ENCODE measurements at regions not wholly inside any gene's neighbourhood (a gene's known extent, or its start where the extent isn't known, plus 50 kb on each side); places are given as distances from the start of the nearest gene placed in this dataset.

GRCh38 chr7:67976490-67976889, 979.9 kb downstream of the TYW1 start:
- intact Hi-C loops (cut with DNase I) = no loop called here
- Histone ChIP-seq H3K36me3 (no peaks in the 10 kb centered on the region), H3K4me1 (no peaks in the 10 kb centered on the region), H3K4me3 (no peak overlapping the region), H3K27ac (no peak overlapping the region), H3K9me3 (peaks cover 0 to 5% (median 0%) of the 10 kb centered on the region in 12 donors), H3K27me3 (no peaks in the 10 kb centered on the region)
- WGBS, 4 donors = 91 to 97% (median 95%) methylated on average over 3 of the region's 3 CpGs
- no peak for ATAC-seq
- DNase-seq = no peak
- TF ChIP-seq POLR2A (IDR thresholded peaks at IDR 0.05) (no peak), CTCF (IDR thresholded peaks at IDR 0.05) (no peak)

GRCh38 chr7:67983486-67983885, 986.9 kb downstream of the TYW1 start:
- H3K27me3 ChIP-seq = peaks cover 0 to 4% (median 0%) of the 10 kb centered on the region in 9 donors
- H3K36me3 ChIP-seq = no peaks in the 10 kb centered on the region
- no peaks in the 10 kb centered on the region for H3K4me1 ChIP-seq
- H3K27ac ChIP-seq = no peak overlapping the region
- intact Hi-C loops (cut with DNase I) = no loop called here
- TF ChIP-seq CTCF (IDR thresholded peaks at IDR 0.05) = no peak
- no peak for TF ChIP-seq POLR2A (IDR thresholded peaks at IDR 0.05)
- H3K4me3 ChIP-seq = no peak overlapping the region
- DNase-seq (no peak), ATAC-seq (no peak)
- 60 to 81% (median 74%) methylated on average over 1 of the region's 1 CpG for WGBS, 4 donors
- peaks cover 0 to 7% (median 0%) of the 10 kb centered on the region in 12 donors for H3K9me3 ChIP-seq

- intact Hi-C loops (cut with DNase I) = no loop called here
- WGBS, 4 donors = 66 to 70% (median 69%) methylated on average over 4 of the region's 4 CpGs
- ATAC-seq = no peak
These were observed 987.7 kb downstream of the TYW1 start for GRCh38 chr7:67984326-67984725.

GRCh38 chr7:67989142-67989541, 992.5 kb downstream of the TYW1 start:
- intact Hi-C loops (cut with DNase I) = no loop called here
- ATAC-seq = no peak
- Histone ChIP-seq H3K36me3 (no peaks in the 10 kb centered on the region), H3K4me3 (no peak overlapping the region), H3K27ac (no peak overlapping the region), H3K4me1 (no peaks in the 10 kb centered on the region), H3K27me3 (peaks cover 0 to 4% (median 0%) of the 10 kb centered on the region in 9 donors), H3K9me3 (no peaks in the 10 kb centered on the region)
- no peak for DNase-seq
- TF ChIP-seq CTCF (IDR thresholded peaks at IDR 0.05) (no peak), POLR2A (IDR thresholded peaks at IDR 0.05) (no peak)
- WGBS, 4 donors = 49 to 71% (median 61%) methylated on average over 4 of the region's 4 CpGs

More at GRCh38 chr7:67984326-67984725, 987.7 kb downstream of the TYW1 start:
- H3K36me3 ChIP-seq = no peaks in the 10 kb centered on the region
- no peaks in the 10 kb centered on the region for H3K4me1 ChIP-seq
- H3K27ac ChIP-seq = no peak overlapping the region
- peaks cover 0 to 4% (median 0%) of the 10 kb centered on the region in 12 donors for H3K9me3 ChIP-seq
- DNase-seq = no peak
- no peak for TF ChIP-seq POLR2A (IDR thresholded peaks at IDR 0.05)
- no peak overlapping the region for H3K4me3 ChIP-seq
- peaks cover 0 to 4% (median 0%) of the 10 kb centered on the region in 9 donors for H3K27me3 ChIP-seq

- Histone ChIP-seq H3K27me3 (peaks cover 0 to 4% (median 0%) of the 10 kb centered on the region in 9 donors), H3K36me3 (no peaks in the 10 kb centered on the region), H3K4me3 (no peak overlapping the region), H3K9me3 (no peaks in the 10 kb centered on the region), H3K27ac (no peak overlapping the region), H3K4me1 (no peaks in the 10 kb centered on the region)
- 60 to 66% (median 63%) methylated on average over 4 of the region's 4 CpGs for WGBS, 4 donors
- no peak for TF ChIP-seq POLR2A (IDR thresholded peaks at IDR 0.05)
- no peak for TF ChIP-seq CTCF (IDR thresholded peaks at IDR 0.05)
- intact Hi-C loops (cut with DNase I) = no loop called here
- DNase-seq (no peak), ATAC-seq (no peak)
These were observed 993.4 kb downstream of the TYW1 start for GRCh38 chr7:67990003-67990402.
